ENCODE measurements at regions not wholly inside any gene's neighbourhood (a gene's known extent, or its start where the extent isn't known, plus 50 kb on each side); places are given as distances from the start of the nearest gene placed in this dataset.

- TF ChIP-seq POLR2AphosphoS5 (IDR thresholded peaks at IDR 0.05; ENCODE audit: low read depth, low read length): no peak
- TF ChIP-seq POLR2A (IDR thresholded peaks at IDR 0.05; ENCODE audit: low read depth, low read length): no peak
- peak; percentile 38; the same call in 1 of the 2 replicates for TF ChIP-seq SPI1 (IDR thresholded peaks at IDR 0.05; ENCODE audit: low read depth, low read length)
- no peak for TF ChIP-seq TAF1 (IDR thresholded peaks at IDR 0.05; ENCODE audit: low read depth, low read length)
These were observed 254.3 kb upstream of the RBMY1B start for GRCh38 chrY:21256820-21257219.
